NCI-H2107 treated with DMSO at 0.1 percent for 48 hours (cell line): ENCODE measurements at regions not wholly inside any gene's neighbourhood (a gene's known extent, or its start where the extent isn't known, plus 50 kb on each side); places are given as distances from the start of the nearest gene placed in this dataset.

ENCODE experiments used
- DNase-seq: peaks from one replicate; lab custom pipeline; 2025; ENCODE audit not compliant: unreplicated experiment; lab: John Stamatoyannopoulos, UW

DNA sequence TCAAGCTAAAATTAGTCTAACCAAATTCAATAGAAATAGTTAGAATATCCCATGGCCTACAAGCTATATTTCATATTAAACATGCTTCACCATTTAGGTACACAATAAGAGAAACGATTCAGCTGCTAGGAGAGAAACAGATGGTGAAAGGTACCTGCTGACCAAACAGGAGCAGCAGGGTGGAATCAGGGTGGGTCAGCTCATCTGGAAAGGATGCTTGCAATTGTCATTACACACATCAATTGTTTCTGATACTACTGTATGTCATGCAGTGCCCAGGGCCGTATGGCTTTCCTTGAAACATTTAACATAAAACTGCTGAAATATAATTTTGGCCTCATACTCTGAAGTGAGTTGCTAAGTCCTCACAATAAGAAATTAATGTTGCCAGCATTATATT, 776.0 kb downstream of the DACH1 start:
- no peak for DNase-seq

DNA sequence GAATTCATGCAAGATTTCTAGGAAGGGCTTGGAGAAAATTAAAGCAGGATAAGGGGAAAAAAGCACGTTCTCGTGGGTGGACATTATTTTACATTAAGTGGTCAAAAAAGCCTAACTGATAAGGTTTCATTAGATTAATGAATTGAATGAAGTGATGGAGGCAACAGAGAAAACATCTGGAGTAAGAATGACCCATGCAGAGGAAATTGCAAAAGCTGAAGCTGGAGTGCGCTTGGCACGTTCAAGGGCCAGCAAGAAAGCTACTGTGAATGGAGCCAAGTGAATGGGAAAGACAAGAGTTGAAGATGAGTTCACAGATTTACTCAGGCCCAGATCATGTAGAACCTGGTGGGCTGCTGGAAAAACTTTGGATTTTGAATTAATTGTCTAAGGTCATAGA, 777.9 kb downstream of the DACH1 start:
- no peak for DNase-seq

DNA sequence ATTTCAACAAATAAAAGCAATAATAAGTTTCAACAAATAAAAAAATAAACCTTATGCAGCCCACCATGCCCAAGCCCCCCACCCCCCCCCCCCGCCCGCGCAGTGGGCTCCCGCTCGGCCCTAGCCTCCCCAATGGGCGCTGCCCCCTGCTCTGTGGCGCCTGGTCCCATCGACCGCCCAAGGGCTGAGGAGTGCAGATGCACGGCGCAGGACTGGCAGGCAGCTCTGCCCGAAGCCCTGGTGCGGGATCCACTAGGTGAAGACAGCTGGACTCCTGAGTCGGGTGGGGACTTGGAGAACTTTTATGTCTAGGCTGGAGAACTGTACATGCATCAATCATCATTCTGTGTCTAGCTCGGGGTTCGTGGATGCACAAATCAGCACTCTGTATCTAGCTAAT, 779.6 kb downstream of the DACH1 start:
- no peak for DNase-seq

DNA sequence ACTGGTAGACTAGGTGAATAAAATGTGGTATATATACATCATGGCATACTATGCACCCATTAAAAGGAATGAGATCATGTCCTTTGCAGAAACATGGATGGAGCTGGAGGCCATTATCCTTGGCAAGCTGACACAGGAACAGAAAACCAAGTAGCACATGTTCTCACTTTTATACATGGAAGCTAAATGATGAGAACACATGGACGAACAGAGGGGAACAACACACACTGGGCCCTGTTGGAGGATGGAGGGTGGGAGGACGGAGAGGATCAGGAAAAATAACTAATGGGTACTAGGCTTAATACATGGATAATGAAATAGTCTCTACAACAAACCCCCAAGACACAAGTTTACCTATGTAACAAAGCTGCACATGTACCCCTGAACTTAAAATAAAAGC, 780.0 kb downstream of the DACH1 start:
- no peak for DNase-seq

DNA sequence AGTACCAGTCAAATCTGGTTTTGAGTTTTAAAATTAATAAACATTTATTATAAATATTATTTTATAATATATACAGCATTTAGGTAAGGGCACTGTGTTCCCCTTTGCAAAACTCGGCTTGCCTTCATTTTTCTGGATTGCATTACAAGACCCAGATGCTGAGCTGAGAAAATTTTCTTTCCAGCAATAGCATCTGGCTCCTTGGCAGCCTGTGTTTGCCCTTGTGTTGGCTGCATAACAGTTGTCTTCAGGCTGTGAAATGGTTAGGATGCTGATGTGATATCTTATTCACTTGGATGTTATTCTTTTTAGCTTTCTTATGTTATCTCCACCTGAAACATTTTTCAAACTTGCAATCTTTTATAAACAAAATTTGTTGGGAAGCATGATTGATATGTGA, 784.4 kb downstream of the DACH1 start:
- DNase-seq = no peak

DNA sequence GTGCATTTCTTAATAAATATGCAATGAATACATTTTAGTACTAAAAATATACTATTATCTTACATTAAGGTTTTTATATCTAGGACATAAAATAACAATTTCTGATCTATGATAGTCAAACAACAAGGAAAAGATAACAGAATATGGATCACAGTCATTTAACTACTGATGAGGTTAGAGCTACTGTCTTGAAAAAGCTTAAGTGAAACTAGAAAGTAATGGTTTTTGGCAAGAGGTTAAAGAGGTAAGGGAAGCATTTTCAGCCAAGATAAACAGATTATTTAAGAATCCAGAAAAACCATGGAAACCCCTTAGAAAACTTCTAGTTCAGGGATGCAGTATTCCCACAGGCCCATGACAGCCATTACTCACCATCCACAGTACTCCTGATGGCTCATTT, 787.4 kb downstream of the DACH1 start:
- no peak for DNase-seq

DNA sequence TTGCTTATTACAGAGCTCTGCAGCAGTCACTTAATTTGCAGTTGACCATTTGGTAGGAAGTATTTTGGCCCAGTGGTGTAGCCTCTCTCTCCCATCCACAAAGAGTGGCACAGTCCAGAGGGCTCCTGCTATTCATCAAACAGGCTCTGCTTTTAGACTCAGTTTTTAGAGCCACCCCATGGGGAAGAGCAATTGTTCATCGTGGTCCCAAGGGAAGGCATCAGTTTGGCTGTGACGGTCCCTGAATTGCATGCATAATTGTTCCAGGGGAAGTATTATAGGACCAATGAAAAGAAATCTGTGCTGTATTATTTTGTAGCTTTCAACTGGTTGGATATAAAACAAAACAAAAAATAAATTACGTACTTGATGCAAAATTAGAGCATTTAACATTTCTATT, 799.0 kb downstream of the DACH1 start:
- peak; percentile 70 for DNase-seq

DNA sequence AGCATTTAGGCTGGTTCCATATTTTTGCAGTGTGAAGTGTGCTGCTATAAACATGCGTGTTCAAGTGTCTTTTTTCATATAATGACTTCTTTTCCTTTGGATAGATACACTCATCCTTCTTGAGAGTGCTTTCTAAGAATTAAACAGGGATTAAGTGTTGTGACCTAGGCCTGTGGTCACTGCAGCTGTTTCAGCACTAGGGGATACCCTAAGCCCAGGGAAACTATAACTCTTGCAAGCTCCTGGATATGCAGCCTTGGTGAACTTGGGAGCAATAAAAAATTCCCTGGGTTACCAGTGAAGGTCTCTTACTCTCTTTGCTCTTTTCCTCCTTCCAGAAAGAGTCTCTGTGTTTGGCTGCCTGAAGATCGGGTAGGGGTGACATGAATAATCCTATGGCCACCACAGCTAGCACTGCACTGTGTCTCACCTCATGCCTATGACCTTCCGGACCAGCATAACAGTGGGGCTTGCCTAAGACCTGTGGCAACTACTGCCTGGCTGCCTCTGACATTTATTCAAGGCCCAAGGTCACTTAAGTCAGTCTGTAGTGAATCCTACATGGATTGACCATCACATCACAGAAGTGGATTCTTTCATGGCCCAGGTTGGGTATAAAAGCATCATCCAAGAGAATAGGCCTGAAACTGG, 799.7 kb downstream of the DACH1 start:
- peak; percentile 18 for DNase-seq

DNA sequence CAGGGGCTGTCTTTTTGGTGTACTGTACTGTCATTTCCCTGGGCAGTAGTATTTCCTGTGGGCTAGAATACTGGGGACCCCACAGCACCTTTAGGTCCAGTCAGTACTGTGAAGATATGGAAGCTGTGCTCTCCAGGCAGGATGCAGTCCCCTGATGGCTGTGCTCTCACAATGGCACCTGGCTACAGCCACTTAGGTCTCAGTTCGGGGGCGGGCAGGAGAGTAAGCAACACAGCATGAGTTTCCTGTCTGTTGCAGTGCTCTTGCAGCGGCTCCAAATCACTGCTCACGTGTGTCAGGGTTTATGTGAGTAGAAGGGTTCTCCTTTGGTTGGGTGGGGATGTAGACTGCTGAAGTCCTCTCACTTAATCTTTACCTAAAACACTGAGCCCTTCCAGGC, 810.4 kb downstream of the DACH1 start:
- no peak for DNase-seq

DNA sequence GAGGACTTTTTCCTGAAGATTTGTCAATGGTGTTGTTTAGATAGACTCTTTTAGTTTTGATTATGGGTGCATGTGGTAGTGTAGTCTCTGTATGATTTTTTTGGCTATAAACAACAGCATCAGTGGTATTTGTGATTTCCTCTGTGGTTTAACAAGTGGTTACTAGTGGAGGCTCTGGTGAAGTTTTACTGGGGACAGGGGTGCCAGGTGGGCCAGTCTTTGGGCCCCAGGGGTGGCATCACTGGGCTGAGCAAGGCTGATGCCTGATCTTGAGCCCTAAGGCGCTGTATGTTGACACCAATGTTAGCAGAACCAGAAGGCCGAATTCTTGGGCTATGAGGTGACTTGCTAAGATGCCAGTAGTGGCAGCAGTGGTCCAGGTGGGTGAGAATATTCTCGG, 811.4 kb downstream of the DACH1 start:
- no peak for DNase-seq

DNA sequence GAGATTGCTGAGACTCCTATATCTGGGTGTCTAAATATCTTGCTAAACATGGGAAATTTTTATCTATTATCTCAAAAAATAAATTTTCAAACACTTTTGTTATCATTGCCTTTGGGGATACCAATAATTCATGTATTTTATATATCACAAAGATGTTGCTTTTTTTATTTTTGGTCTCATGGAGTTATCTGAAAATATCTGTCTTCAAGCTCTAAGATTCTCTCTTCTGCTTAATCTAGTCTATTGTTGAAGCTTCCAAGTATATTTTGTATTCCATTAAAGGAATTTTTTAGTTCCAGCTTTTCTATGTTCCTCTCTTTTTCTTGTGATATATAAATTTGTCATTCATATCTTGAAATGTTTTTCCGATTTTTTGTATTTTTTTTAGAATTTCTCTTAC, 812.0 kb downstream of the DACH1 start:
- no peak for DNase-seq

DNA sequence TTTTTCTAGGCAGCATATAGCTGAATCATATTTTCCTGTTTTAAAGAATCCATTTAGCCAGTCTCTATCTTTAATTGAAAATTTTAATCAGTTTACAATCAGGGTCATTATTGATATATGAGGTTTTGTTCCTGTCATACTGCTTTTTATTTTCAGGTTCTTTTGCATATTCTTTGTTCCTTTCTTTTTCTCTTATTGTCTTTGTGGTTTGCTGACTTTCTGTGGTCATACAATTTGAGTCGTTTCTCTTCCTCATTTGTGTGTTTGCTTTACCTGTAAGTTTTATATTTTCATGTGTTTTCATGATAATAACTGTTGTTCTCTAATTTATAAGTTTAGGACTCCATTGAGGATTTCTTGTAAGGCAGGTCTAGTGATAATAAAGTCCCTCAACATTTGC, 812.6 kb downstream of the DACH1 start:
- no peak for DNase-seq

DNA sequence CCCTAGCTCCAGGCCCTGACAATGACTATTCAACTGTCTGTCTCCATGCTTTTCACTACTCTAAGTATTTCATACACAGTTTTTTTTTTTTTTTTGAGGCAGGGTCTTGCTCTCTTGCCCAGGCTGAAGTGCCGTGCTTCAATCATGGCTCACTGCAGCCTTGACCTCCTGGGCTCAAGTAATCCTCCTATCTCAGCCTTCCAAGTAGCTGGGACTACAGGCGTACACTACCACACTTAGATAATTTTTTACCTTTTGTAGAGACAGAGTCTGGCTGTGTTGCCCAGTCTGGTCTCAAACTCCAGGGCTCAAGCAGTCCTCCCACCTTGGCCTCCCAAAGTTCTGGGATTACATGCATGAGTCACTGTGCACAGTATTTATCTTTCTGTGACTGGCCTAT, 815.4 kb downstream of the DACH1 start:
- no peak for DNase-seq

DNA sequence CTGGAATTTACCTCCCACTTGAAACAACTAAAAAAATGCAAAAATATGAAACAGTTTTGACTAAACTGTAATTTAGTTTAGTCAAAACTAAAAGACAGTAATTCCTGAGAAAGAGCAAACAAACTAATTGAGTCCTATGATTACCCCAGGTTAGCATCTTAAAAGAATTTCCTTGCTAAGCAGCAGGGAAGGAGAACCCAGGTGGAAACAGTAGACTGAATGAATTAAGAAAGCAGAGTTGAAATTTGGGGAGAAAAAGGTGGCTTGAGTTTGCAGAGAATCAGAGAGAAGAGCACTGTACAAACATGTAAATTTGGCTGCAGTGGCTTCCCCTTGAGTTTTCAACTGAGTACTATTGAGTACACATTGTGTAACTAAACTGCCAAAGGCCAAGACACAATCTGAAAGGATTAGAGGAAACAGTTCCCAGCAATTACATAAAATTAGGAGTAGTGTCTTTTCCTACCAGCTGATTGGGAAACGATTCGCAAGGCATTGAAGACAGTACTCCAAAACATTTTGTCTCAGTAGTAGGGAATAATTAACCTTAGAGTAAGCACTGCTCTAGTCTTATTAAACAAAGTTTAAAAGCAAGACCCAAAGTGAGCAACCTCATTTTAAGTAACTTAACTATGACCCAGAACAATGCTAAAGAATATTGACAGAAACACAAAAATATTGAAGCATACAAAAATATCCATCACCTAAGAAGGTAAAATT, 820.5 kb downstream of the DACH1 start:
- DNase-seq = no peak

DNA sequence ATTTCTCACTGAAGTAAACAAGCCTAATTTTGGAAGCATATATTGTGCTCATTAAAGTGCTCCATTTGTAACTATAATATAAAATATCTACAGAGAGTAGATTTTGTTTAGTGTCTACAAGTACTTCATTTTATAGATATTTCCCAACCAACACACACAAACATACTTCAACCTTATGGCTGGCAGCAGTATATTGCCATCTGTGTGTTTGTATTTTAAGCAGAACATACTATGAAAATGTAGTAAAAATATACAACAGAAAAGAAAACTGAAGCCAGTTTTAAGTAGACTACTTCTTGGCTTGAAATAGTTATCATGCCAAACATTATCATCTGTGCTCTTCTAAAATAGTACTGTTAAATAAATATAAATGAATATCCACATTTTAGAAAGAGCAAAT, 821.9 kb downstream of the DACH1 start:
- DNase-seq = no peak

DNA sequence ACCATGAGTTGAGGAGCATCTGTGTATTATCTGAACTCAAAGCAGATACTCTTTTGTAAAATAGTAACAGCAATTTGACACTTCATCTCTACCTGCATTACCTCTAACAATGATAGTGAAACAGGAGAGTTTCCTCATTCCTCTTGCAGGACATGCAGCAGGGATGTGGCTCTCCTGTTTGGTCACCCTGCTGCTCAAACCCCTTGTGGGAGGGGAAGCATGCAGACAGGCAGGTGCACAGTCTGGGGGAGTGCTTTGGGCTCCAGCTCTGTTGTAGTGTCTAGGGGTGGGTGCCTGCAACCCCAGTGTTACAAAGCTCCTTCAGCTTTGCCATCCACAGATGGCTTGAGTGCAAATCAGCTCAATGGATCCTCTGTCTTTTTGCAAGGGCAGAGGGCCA, 827.6 kb downstream of the DACH1 start:
- peak; percentile 17 for DNase-seq

DNA sequence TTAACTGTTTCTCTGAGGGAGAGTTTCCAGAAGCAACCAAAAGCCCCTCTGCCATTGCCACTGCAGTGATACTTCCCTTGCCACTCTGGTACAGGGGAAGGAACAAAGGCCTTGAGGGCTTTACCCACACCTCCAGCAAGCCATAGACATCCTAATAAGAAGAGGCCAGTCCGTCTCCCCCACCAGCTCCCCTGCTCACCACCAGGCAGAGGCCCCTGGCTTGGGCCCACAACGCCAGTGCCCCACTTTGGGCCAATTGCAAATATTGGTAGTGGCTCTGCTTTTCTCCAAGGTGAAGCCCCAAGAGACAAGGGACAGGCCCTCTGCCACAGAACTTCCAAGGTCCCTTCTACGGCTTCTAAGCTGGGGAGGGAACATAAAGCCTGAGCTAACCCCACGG, 833.0 kb downstream of the DACH1 start:
- DNase-seq = no peak

DNA sequence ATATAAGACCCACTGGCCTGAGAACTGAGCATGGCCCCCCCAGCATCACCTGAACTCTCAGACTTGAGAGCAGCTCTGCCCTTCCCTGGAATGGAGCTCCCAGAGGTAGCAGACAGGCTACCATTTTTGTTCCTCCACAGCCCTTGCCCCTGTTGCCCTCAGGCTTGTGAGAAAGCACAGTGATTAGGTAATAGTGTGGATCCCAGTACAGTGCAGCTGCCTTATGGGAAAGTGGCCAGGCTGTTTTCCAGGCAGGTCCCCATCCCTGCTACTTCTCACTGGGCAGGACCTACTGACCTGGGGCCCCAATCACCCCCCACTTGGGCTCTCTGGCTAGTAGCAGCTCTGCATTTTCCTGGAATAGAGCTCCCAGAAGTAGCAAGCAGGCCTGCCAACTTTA, 834.0 kb downstream of the DACH1 start:
- DNase-seq = no peak

DNA sequence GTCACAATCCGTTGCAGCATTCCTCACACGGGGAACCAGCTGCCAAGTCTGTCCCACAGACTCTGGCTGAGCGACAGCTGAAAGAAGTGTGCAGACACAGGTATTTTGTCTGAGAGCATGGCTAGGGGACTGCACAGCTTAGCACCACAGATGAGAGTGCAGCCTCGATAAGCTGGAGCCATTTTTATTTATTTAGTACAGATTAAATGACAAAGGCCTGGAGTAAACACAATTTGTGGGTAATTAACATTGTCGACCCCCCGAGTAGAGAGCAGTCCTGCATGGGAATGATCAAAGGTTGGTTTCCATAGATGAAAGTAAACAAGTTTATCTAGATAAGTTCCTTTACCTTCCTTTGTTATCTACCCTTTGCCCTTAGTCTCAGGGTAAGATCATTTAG, 836.2 kb downstream of the DACH1 start:
- DNase-seq = no peak

DNA sequence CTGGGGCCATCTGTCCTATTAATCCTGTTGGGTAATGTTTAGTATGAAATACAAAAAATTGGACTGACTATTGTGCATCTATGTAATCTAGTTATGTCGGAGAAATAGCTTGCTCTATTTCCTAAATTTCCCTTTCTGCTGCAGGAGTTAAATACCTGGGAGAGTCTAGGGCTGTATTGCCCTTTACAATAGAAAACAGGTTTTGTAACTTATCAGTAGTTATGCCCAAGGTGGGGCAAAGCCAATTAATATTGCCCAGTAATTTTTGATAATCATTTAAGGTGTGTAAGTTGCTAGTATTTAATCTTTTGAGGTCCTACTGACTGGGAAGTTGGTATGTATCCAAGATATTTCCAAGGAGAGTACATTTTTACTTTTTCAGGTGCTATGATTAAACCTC, 838.1 kb downstream of the DACH1 start:
- no peak for DNase-seq

DNA sequence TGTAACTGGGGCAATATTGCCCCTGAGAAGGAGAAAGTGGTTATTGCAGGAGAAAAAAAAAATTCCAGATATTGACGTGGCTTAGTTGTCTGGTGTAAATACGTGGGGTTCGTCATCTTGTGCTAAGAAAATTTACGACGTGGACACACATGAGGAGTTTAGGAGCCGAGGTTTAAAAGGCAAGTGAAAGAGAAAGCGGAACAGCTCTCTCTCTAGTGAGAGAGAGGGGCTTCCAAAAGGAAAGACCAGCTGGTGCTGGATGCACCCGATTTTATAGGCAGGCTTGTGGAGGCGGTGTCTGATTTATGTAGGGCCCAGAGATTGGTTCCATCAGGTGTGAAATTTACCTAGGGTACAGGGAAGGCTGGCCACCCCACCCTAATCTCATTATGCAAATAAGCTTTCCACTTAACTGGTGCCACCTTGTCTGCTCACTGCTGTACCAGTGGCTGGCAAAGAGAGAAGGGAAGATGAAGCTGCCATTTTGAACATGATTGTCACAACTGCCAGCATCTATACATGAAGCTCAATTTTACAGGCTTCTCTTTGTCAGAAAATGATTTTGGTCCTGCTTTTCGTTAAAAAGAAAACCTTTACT, 845.1 kb downstream of the DACH1 start:
- DNase-seq = no peak

DNA sequence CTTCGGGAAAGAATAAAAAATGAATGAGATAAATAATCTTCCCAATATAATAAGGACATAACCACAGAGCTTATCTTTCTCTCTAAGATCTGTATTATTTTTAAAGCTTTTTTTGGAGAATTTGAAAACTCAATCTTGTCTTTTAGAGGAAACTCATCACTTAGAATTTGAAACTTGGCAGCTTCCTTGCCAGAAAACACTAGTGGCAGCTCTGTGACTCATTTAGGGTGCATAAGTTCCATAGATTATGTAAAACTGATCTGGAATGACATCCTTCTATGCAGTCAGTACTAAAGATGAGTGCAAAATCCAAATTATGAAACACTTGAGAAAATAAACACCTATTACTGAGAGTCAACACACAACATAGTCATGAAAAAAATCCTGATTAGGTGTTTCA, 848.0 kb downstream of the DACH1 start:
- DNase-seq = no peak

DNA sequence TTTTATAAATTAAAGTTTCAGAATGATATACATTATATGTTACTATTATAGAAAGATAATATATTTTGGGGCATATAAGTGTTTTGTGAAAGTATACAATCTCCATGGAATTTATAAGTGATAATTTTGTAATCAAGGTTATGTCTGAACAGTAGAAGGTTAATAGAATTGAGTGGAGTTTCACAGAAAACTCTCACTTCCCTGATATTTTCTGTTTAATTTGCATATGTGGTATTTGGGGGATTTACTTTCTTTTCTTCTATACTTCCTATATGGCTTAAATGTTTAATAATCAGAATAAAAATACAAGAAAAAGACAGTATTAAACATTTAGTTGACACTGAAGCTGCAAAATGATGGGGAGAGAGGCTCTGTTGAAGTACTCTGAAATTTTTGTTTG, 848.5 kb downstream of the DACH1 start:
- DNase-seq = no peak
